NCI-H187 treated with DMSO at 0.1 percent for 48 hours (cell line): ENCODE measurements at regions not wholly inside any gene's neighbourhood (a gene's known extent, or its start where the extent isn't known, plus 50 kb on each side); places are given as distances from the start of the nearest gene placed in this dataset.

Experiments
- DNase-seq: peaks from one replicate; lab custom pipeline; 2025; lab: John Stamatoyannopoulos, UW

- DNase-seq: no peak
Measured at GRCh38 chr13:111539252-111539651, 218.8 kb downstream of the TEX29 start.

- DNase-seq: no peak
Measured at GRCh38 chr13:111539791-111540446, 219.5 kb downstream of the TEX29 start.

- DNase-seq: no peak
Measured at GRCh38 chr13:111540486-111540885, 220.0 kb downstream of the TEX29 start.

GRCh38 chr13:111541345-111541744 is 220.9 kb downstream of the TEX29 start:
- no peak for DNase-seq

- no peak for DNase-seq
Measured at GRCh38 chr13:111541752-111542529, 221.5 kb downstream of the TEX29 start.

- no peak for DNase-seq
Measured at GRCh38 chr13:111542530-111543341, 222.3 kb downstream of the TEX29 start.

GRCh38 chr13:111546921-111547675 is 226.7 kb downstream of the TEX29 start:
- DNase-seq: no peak

- DNase-seq: no peak
Measured at GRCh38 chr13:111547726-111548273, 227.4 kb downstream of the TEX29 start.

GRCh38 chr13:111548301-111548700 is 227.9 kb downstream of the TEX29 start:
- DNase-seq: no peak

- DNase-seq: no peak
Measured at GRCh38 chr13:111548805-111549204, 228.4 kb downstream of the TEX29 start.

GRCh38 chr13:111549464-111549863 is 229.0 kb downstream of the TEX29 start:
- DNase-seq: no peak

GRCh38 chr13:111550062-111550461 is 229.6 kb downstream of the TEX29 start:
- DNase-seq: no peak

GRCh38 chr13:111551204-111551820 is 230.9 kb downstream of the TEX29 start:
- no peak for DNase-seq

GRCh38 chr13:111552891-111553655 is 232.6 kb downstream of the TEX29 start:
- no peak for DNase-seq

- DNase-seq: no peak
Measured at GRCh38 chr13:111554539-111555267, 234.3 kb downstream of the TEX29 start.

GRCh38 chr13:111555268-111555808 is 234.9 kb downstream of the TEX29 start:
- DNase-seq: no peak

- no peak for DNase-seq
Measured at GRCh38 chr13:111555903-111556302, 235.5 kb downstream of the TEX29 start.

GRCh38 chr13:111556496-111556895 is 236.1 kb downstream of the TEX29 start:
- DNase-seq: no peak

GRCh38 chr13:111557921-111558699 is 237.7 kb downstream of the TEX29 start:
- DNase-seq: no peak
